ENCODE measurements at regions not wholly inside any gene's neighbourhood (a gene's known extent, or its start where the extent isn't known, plus 50 kb on each side); places are given as distances from the start of the nearest gene placed in this dataset.

- no peak for DNase-seq (ENCODE audit: low read depth)
- H3K4me3 ChIP-seq (ENCODE audit: low read depth, low read length): no peak overlapping the region
- TF ChIP-seq, protein P1, sequence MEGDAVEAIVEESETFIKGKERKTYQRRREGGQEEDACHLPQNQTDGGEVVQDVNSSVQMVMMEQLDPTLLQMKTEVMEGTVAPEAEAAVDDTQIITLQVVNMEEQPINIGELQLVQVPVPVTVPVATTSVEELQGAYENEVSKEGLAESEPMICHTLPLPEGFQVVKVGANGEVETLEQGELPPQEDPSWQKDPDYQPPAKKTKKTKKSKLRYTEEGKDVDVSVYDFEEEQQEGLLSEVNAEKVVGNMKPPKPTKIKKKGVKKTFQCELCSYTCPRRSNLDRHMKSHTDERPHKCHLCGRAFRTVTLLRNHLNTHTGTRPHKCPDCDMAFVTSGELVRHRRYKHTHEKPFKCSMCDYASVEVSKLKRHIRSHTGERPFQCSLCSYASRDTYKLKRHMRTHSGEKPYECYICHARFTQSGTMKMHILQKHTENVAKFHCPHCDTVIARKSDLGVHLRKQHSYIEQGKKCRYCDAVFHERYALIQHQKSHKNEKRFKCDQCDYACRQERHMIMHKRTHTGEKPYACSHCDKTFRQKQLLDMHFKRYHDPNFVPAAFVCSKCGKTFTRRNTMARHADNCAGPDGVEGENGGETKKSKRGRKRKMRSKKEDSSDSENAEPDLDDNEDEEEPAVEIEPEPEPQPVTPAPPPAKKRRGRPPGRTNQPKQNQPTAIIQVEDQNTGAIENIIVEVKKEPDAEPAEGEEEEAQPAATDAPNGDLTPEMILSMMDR (IDR thresholded peaks at IDR 0.05; ENCODE audit: control insufficient read depth, extremely low read depth, insufficient read depth): no peak
Observed at GRCh38 chr14:36245223-36245622, 68.7 kb upstream of the PTCSC3 start.

- no peak for DNase-seq (ENCODE audit: low read depth)
- H3K4me3 ChIP-seq (ENCODE audit: low read depth, low read length): no peak overlapping the region
- TF ChIP-seq, protein P1 (IDR thresholded peaks at IDR 0.05; ENCODE audit: control insufficient read depth, extremely low read depth, insufficient read depth): no peak
Observed at GRCh38 chr14:36243183-36243582, 66.7 kb upstream of the PTCSC3 start.

DNA sequence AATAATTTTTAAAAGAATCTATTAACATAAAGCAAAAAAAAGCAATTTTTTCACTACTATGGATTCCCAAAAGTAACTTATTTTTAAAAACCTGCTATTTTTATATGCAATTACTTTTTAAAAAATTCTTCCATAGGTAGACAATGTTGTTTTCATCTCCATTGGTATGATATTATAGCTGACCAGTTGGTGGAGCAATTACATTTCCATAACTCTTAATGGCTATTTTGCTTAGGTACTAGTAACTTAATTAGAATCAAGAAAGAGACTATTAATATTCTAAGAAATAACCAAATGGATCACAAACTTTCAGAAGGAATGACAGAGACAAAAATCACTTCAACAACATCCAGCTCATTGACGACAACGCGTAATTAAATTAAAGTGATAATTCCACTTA lies 64.7 kb upstream of the PTCSC3 start:
- no peak for DNase-seq (ENCODE audit: low read depth)
- no peak overlapping the region for H3K4me3 ChIP-seq (ENCODE audit: low read depth, low read length)
- TF ChIP-seq, protein P1 (IDR thresholded peaks at IDR 0.05; ENCODE audit: control insufficient read depth, extremely low read depth, insufficient read depth): peak; percentile 46

- no peak overlapping the region for H3K4me3 ChIP-seq (ENCODE audit: low read depth, low read length)
- TF ChIP-seq, protein P1 (IDR thresholded peaks at IDR 0.05; ENCODE audit: control insufficient read depth, extremely low read depth, insufficient read depth): no peak
- DNase-seq (ENCODE audit: low read depth): no peak
Observed at GRCh38 chr14:36238666-36239363, 62.3 kb upstream of the PTCSC3 start.

DNA sequence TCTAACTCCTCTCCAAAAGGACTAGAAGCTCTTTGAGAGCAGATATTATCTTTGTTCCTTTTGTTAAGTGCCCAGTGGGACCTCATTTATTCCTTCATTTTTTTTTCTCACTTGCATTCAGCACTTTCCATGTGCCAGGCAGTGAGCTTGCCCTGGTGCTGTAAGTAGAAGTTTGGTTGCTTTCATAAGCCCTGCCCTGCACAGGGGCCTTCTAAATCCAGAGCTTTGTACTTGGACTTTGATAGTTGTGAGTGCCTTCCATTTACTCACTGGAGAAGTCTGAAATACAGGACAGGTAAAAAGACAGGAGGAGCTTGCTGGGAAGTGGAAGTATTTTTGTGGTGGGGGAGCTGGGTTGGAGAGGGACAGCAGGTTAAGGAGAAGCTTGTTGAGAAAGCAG lies 56.7 kb upstream of the PTCSC3 start:
- H3K4me3 ChIP-seq (ENCODE audit: low read depth, low read length): no peak overlapping the region
- DNase-seq (ENCODE audit: low read depth): no peak
- TF ChIP-seq, protein P1 (IDR thresholded peaks at IDR 0.05; ENCODE audit: control insufficient read depth, extremely low read depth, insufficient read depth): no peak

- no peak overlapping the region for H3K4me3 ChIP-seq (ENCODE audit: low read depth, low read length)
- TF ChIP-seq, protein P1 (IDR thresholded peaks at IDR 0.05; ENCODE audit: control insufficient read depth, extremely low read depth, insufficient read depth): no peak
- no peak for DNase-seq (ENCODE audit: low read depth)
Observed at GRCh38 chr14:36229262-36229661, 52.7 kb upstream of the PTCSC3 start.

DNA sequence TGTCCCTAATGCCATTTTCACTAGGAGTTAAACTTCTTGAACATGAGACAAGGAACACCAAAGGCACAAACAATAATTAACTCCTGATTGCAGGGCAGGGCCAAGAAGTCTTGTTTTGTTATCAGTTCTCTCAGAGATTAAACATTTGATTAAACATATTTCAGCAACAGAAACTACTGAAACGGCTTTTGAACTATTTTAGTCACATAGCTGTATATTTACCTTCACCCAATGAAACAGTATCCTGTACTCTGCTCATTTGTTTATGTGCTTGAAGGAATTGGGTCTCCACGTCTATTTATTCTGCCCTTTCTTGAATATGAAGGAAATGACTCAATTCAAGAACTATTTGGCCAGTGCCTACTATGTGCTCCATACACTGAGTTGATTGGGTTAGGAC lies 51.3 kb upstream of the PTCSC3 start:
- H3K4me3 ChIP-seq (ENCODE audit: low read depth, low read length): no peak overlapping the region
- DNase-seq (ENCODE audit: low read depth): no peak
- TF ChIP-seq, protein P1 (IDR thresholded peaks at IDR 0.05; ENCODE audit: control insufficient read depth, extremely low read depth, insufficient read depth): no peak

Measured in LNCaP clone FGC (cell line).